Common myeloid progenitor, CD34-positive (primary cell): ENCODE measurements at regions not wholly inside any gene's neighbourhood (a gene's known extent, or its start where the extent isn't known, plus 50 kb on each side); places are given as distances from the start of the nearest gene placed in this dataset.

Source experiments
- CTCF ChIA-PET: fragments of 350-600 bp; sonication (Branson Sonifier 250); formaldehyde crosslinking; loops from one replicate; lab custom pipeline; 2021; ENCODE audit warnings: antibody characterized with exemption; lab: Charles Lee
- POLR2A ChIA-PET: fragments of 350-600 bp; sonication (Branson Sonifier 250); formaldehyde crosslinking; loops from one replicate; lab custom pipeline; 2021; ENCODE audit warnings: antibody characterized with exemption; lab: Charles Lee
- DNase-seq, 3 donors: peaks; one replicate each; pipeline versions ENCODE4 v3.0.0 to v3.0.0-alpha.2; 2013
- H3K27ac ChIP-seq, 2 experiments: 1 replicate in 1 of 2; 2 replicates in 1 of 2; pipeline ENCODE4 v1.7.0; 2013; ENCODE audit warnings: inconsistent platforms in 2 of 2, low read length in 2 of 2, mild to moderate bottlenecking in 2 of 2, low read depth in 1 of 2, moderate library complexity in 1 of 2; ENCODE audit not compliant: severe bottlenecking in 2 of 2, insufficient read depth in 1 of 2, poor library complexity in 1 of 2
- H3K27me3 ChIP-seq, 5 experiments: replicated peaks in 2 of 5; 1 replicate in 3 of 5; 2 replicates in 2 of 5; pipeline versions ENCODE4 v1.6.1 to v1.7.0; 2013; ENCODE audit warnings: low read length in 4 of 5, mild to moderate bottlenecking in 2 of 5, moderate library complexity in 2 of 5, inconsistent platforms in 1 of 5; ENCODE audit not compliant: insufficient read depth in 5 of 5, control insufficient read depth in 4 of 5
- H3K36me3 ChIP-seq, 4 experiments: 1 replicate in 2 of 4; 2 replicates in 2 of 4; pipeline versions ENCODE4 v1.6.1 to v1.7.0; 2013; ENCODE audit warnings: low read length in 3 of 4, control low read depth in 1 of 4, mild to moderate bottlenecking in 1 of 4; ENCODE audit not compliant: control insufficient read depth in 4 of 4, insufficient read depth in 4 of 4
- H3K4me1 ChIP-seq, 4 experiments: 1 replicate in 3 of 4; 2 replicates in 1 of 4; pipeline versions ENCODE4 v1.6.1 to v1.7.1; 2013; ENCODE audit warnings: low read length in 3 of 4, mild to moderate bottlenecking in 3 of 4, control low read depth in 1 of 4, inconsistent platforms in 1 of 4, moderate library complexity in 1 of 4; ENCODE audit not compliant: control insufficient read depth in 4 of 4, insufficient read depth in 4 of 4; ENCODE audit errors: control extremely low read depth in 1 of 4
- H3K4me3 ChIP-seq, 7 experiments: 1 replicate in 4 of 7; 2 replicates in 3 of 7; pipeline versions ENCODE4 v1.5.1 to v1.7.0; 2013; ENCODE audit warnings: mild to moderate bottlenecking in 7 of 7, low read length in 6 of 7, moderate library complexity in 6 of 7, inconsistent platforms in 2 of 7, low read depth in 2 of 7, control low read depth in 1 of 7; ENCODE audit not compliant: insufficient read depth in 4 of 7, control insufficient read depth in 1 of 7; ENCODE audit errors: extremely low read depth in 1 of 7
- H3K9me3 ChIP-seq, 5 experiments: 1 replicate in 4 of 5; 2 replicates in 1 of 5; pipeline versions ENCODE4 v1.6.1 to v1.7.1; 2013; ENCODE audit warnings: low read length in 4 of 5, mild to moderate bottlenecking in 2 of 5, inconsistent platforms in 1 of 5, low read depth in 1 of 5, moderate library complexity in 1 of 5; ENCODE audit not compliant: control insufficient read depth in 4 of 5, insufficient read depth in 2 of 5; ENCODE audit errors: control extremely low read depth in 1 of 5
- WGBS: methylation state at CpG from one replicate; pipeline ENCODE4 v1.1.5; 2013; ENCODE audit not compliant: insufficient coverage; 5-methylcytosine and 5-hydroxymethylcytosine counted together

DNA sequence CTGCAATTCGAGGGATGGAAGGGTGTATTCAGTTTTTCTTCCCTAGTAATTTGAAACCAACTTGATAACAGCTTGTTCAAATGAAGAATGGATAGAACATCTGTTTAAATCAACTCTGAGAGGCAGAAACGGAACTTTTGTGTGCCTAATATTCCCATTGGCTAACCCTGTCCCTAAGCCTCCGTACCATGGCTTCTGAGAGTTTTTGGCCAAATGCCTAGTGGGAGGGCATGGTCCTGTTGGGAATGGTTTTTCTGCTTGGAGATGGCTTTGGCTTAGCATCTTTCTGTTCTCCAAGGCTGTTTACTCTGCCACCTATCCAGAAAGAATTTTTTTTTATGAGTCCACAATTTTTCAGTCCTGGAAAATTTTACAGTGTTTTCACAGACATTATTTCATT, 126.7 kb upstream of the MLIP start:
- ChIA-PET POLR2A (no interaction called here), CTCF (no interaction called here)
- no peak overlapping the region for H3K27ac ChIP-seq
- DNase-seq, result no peak
- WGBS, result 84% methylated on average over 3 of the region's 3 CpGs
- no peaks in the 10 kb centered on the region for H3K9me3 ChIP-seq
- H3K4me3 ChIP-seq, result no peak overlapping the region
- H3K4me1 ChIP-seq, result no peaks in the 10 kb centered on the region
- H3K36me3 ChIP-seq, result no peaks in the 10 kb centered on the region
- H3K27me3 ChIP-seq, result peaks cover 0 to 6% (median 0%) of the 10 kb centered on the region in 5 experiments

- DNase-seq, result no peak
- Histone ChIP-seq H3K27ac (no peak overlapping the region), H3K4me1 (no peaks in the 10 kb centered on the region), H3K27me3 (peaks cover 0 to 6% (median 0%) of the 10 kb centered on the region in 5 experiments), H3K4me3 (no peak overlapping the region), H3K36me3 (no peaks in the 10 kb centered on the region), H3K9me3 (no peaks in the 10 kb centered on the region)
- POLR2A ChIA-PET, result interaction anchor here (0.6 kb wide), 2 partner anchors 17 to 292 kb away, joined by 3 to 4 read pairs; no protein-coding TSS in a partner anchor
- no CpG with 5 or more reads among the region's 1 CpG for WGBS
- CTCF ChIA-PET, result interaction anchor here (1.3 to 2.8 kb wide), 4 partner anchors 10 to 287 kb away, joined by 4 to 24 read pairs (median 10); no protein-coding TSS in a partner anchor
Observed at GRCh38 chr6:53985366-53985765, 125.9 kb upstream of the MLIP start.

DNA sequence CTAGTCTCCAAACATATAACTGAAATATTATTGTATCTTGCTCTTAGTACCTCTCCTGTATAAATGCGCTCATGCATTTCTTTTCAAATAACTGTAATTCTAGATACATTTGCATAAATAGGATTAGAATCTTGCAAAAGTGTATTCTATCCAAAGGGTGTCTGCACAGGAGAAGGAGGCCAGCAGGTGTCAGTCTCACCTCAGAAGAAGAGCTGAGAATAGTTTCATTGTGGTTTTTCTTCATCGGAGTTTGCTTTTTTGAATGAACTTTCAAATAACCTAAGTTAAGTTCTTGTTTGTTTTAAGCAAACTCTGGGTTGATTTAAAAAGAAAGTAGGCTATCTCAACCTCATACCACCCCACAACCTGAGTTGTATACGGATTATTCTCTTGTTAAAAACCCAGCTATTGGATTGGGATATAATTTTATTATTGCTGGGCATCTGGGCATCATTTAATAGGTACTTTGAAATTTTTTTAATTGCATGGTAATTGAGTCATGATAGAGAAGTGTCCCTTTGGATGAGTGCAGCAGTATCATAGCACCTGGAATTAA, 125.0 kb upstream of the MLIP start:
- no peak overlapping the region for H3K27ac ChIP-seq
- H3K9me3 ChIP-seq, result no peaks in the 10 kb centered on the region
- no peak overlapping the region for H3K4me3 ChIP-seq
- ChIA-PET POLR2A (no interaction called here), CTCF (interaction anchor here (0.9 to 2.8 kb wide), 6 partner anchors 9 to 288 kb away, joined by 3 to 24 read pairs (median 6); no protein-coding TSS in a partner anchor)
- peak; percentile 29 to 64 (median 63) for DNase-seq
- no CpG with 5 or more reads among the region's 3 CpGs for WGBS
- peaks cover 0 to 6% (median 0%) of the 10 kb centered on the region in 5 experiments for H3K27me3 ChIP-seq
- no peaks in the 10 kb centered on the region for H3K4me1 ChIP-seq
- no peaks in the 10 kb centered on the region for H3K36me3 ChIP-seq

GRCh38 chr6:53986721-53987521, 124.3 kb upstream of the MLIP start:
- H3K36me3 ChIP-seq, result no peaks in the 10 kb centered on the region
- WGBS, result 99% methylated on average over 10 of the region's 10 CpGs
- H3K4me3 ChIP-seq, result no peak overlapping the region
- CTCF ChIA-PET, result interaction anchor here (0.9 to 2.8 kb wide), 7 partner anchors 9 to 287 kb away, joined by 3 to 24 read pairs (median 4); no protein-coding TSS in a partner anchor
- H3K27ac ChIP-seq, result no peak overlapping the region
- H3K27me3 ChIP-seq, result peaks cover 0 to 6% (median 0%) of the 10 kb centered on the region in 5 experiments
- POLR2A ChIA-PET, result no interaction called here
- H3K4me1 ChIP-seq, result peaks cover 0 to 2% (median 0%) of the 10 kb centered on the region in 4 experiments
- no peak for DNase-seq
- H3K9me3 ChIP-seq, result no peaks in the 10 kb centered on the region

DNA sequence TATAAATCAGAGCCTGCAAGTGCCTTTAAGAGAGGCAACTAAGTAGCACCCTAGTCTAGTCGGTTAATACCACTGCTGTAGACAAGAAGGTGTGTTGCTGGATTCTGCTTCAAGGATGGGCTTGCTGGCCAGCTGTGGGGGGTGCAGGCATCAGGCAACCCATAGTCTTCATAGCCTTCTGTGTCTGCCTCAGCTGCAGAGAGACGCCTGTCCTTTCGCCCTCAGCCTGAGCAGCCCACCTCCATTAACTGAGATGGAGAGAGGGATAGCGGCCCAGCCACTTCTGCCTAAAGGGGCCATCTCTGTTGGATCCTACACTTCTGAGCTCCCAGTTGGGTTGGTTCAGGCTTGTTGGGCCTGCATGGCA, 123.7 kb upstream of the MLIP start:
- WGBS, result 100% methylated on average over 2 of the region's 4 CpGs
- ChIA-PET POLR2A (no interaction called here), CTCF (interaction anchor here (1.0 to 2.8 kb wide), 4 partner anchors 16 to 287 kb away, joined by 3 to 24 read pairs (median 8); no protein-coding TSS in a partner anchor)
- Histone ChIP-seq H3K27ac (no peak overlapping the region), H3K36me3 (no peaks in the 10 kb centered on the region), H3K9me3 (no peaks in the 10 kb centered on the region), H3K4me1 (peaks cover 0 to 2% (median 0%) of the 10 kb centered on the region in 4 experiments), H3K27me3 (peaks cover 0 to 6% (median 0%) of the 10 kb centered on the region in 5 experiments), H3K4me3 (no peak overlapping the region)
- DNase-seq, result no peak

- Histone ChIP-seq H3K4me1 (peaks cover 0 to 2% (median 0%) of the 10 kb centered on the region in 4 experiments), H3K4me3 (no peak overlapping the region), H3K27me3 (peaks cover 0 to 5% (median 0%) of the 10 kb centered on the region in 5 experiments), H3K36me3 (no peaks in the 10 kb centered on the region), H3K9me3 (no peaks in the 10 kb centered on the region), H3K27ac (no peak overlapping the region)
- ChIA-PET CTCF (no interaction called here), POLR2A (no interaction called here)
- DNase-seq, result no peak
Observed at GRCh38 chr6:53989504-53989903, 121.7 kb upstream of the MLIP start.

DNA sequence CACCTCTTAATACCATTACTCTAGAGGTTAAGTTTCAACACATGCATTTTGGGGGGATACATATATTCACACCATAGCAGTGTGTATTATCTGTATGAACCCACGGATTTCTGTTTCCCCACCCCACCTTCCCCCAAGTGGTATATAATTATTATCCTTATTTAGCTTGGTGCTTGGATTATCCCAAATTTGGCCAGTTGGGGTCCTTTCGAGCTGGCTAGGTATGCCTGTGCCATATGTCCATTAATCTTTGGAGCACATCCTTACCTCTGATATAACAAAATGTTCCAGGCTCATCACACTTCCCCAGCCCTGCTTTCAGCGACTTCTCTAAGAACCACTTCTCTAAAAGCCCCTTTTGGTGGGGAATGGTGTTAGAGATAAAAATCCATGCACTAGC, 118.7 kb upstream of the MLIP start:
- ChIA-PET POLR2A (interaction anchor here (0.5 kb wide), 1 partner anchor 12 kb away, joined by 3 read pairs; no protein-coding TSS in a partner anchor), CTCF (no interaction called here)
- no peak overlapping the region for H3K4me3 ChIP-seq
- H3K27ac ChIP-seq, result no peak overlapping the region
- H3K36me3 ChIP-seq, result no peaks in the 10 kb centered on the region
- peak in 1 of 3 donors; percentile 22 for DNase-seq
- peaks cover 0 to 2% (median 0%) of the 10 kb centered on the region in 4 experiments for H3K4me1 ChIP-seq
- H3K27me3 ChIP-seq, result peaks cover 0 to 3% (median 0%) of the 10 kb centered on the region in 5 experiments
- no CpG with 5 or more reads among the region's 3 CpGs for WGBS
- H3K9me3 ChIP-seq, result no peaks in the 10 kb centered on the region
